ENCODE measurements at regions not wholly inside any gene's neighbourhood (a gene's known extent, or its start where the extent isn't known, plus 50 kb on each side); places are given as distances from the start of the nearest gene placed in this dataset.

DNA sequence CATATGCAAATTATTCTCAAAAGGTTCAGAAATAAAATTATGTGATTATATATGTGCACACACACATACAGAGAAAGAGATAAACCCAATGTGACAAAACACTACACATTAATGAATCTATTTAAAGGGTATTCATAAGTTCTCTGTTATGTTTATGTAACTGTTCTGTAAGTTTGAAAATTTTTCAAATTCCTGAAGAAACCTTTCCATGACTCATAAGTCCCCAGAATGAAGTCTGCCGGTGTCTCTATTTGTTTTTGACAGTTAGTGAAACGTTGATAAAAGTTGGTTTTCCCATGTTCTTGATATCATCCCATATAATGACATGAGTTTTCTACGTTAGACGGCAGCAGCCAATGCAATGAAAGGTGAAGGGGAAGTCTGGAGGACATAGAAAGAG, 199.5 kb upstream of the PUM3 start:
- TF ChIP-seq CTCF (IDR thresholded peaks at IDR 0.05) (no peak), POLR2A (IDR thresholded peaks at IDR 0.05; ENCODE audit: low read depth) (no peak)
